Uterus (tissue), 2 donors: ENCODE measurements at regions not wholly inside any gene's neighbourhood (a gene's known extent, or its start where the extent isn't known, plus 50 kb on each side); places are given as distances from the start of the nearest gene placed in this dataset.

Experiments used
- POLR2A ChIP-seq, 2 donors: fragments of 450-650 bp; IDR thresholded peaks; one replicate each; pipeline ENCODE4 v1.6.1; 2016; ENCODE audit warnings: antibody characterized with exemption in 2 of 2, mild to moderate bottlenecking in 1 of 2, moderate library complexity in 1 of 2
- TF ChIP-seq, protein P1 (sequence below), 4 experiments: fragments of 200-600 bp in 2 of 4; fragments of 450-650 bp in 2 of 4; sonication (generic) in 2 of 4; IDR thresholded peaks; one replicate each; pipeline ENCODE4 v1.5.1; 2016 to 2019; ENCODE audit warnings: antibody characterized with exemption in 4 of 4, mild to moderate bottlenecking in 2 of 4, moderate library complexity in 1 of 4

- TF ChIP-seq, protein P1, sequence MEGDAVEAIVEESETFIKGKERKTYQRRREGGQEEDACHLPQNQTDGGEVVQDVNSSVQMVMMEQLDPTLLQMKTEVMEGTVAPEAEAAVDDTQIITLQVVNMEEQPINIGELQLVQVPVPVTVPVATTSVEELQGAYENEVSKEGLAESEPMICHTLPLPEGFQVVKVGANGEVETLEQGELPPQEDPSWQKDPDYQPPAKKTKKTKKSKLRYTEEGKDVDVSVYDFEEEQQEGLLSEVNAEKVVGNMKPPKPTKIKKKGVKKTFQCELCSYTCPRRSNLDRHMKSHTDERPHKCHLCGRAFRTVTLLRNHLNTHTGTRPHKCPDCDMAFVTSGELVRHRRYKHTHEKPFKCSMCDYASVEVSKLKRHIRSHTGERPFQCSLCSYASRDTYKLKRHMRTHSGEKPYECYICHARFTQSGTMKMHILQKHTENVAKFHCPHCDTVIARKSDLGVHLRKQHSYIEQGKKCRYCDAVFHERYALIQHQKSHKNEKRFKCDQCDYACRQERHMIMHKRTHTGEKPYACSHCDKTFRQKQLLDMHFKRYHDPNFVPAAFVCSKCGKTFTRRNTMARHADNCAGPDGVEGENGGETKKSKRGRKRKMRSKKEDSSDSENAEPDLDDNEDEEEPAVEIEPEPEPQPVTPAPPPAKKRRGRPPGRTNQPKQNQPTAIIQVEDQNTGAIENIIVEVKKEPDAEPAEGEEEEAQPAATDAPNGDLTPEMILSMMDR (IDR thresholded peaks at IDR 0.05), result no peak
- no peak for TF ChIP-seq POLR2A (IDR thresholded peaks at IDR 0.05)
These were observed 223.7 kb upstream of the FAM78B start for GRCh38 chr1:166390366-166391033.
